GM18907 (cell line): ENCODE measurements at regions not wholly inside any gene's neighbourhood (a gene's known extent, or its start where the extent isn't known, plus 50 kb on each side); places are given as distances from the start of the nearest gene placed in this dataset.

Source experiments
- ATAC-seq: cut with Tn5 transposase; IDR thresholded peaks from one replicate; pipeline ENCODE4 v1.9.1; 2021; ENCODE audit warnings: mild to moderate bottlenecking, moderate library complexity; ENCODE audit not compliant: unreplicated experiment

GRCh38 chr7:131745390-131746248 is 189.2 kb upstream of the PODXL start:
- ATAC-seq = no peak

DNA sequence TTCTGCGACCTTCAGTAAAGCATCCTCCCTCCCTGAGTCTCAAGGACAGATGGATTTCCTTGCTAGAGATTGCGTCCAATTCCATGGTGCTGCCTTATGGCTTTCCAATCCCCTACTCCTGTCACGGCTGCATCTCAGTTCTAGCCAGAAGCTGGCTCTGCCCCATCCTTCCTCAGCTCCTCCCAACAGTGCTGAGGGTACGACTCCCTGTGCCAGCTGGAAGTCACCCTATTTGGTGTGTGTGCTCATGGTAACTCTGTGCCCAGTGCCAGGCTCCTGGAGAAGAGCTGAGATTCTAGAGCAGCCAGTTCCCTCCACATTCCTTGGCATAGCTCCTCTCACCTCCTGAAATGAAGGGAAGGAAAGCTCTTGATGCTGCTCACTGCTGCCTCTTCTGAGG is 185.0 kb upstream of the PODXL start:
- ATAC-seq = no peak

- no peak for ATAC-seq
Observed at GRCh38 chr7:131737746-131738465, 181.5 kb upstream of the PODXL start.

- ATAC-seq = no peak
Observed at GRCh38 chr7:131735101-131735500, 178.7 kb upstream of the PODXL start.

DNA sequence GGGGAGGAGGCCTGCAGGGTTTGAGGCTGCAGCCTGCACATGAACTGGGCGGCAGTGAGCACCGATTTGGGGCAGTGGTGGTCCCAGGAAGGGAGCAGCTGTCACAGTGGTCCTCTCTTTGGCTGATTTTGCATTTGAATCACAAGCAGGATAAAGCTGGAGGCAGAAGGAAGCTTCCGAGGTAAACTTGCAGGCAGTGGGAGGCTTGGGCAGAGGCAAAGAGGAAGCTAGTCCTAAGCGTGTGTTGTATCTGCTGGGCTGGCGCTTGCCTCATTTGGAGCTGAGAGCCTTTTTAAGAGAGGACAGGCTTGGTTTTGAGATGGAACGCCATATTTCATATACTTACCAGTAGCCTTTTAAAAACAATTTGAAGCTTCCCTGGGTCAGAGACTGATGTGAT is 177.2 kb upstream of the PODXL start:
- no peak for ATAC-seq

DNA sequence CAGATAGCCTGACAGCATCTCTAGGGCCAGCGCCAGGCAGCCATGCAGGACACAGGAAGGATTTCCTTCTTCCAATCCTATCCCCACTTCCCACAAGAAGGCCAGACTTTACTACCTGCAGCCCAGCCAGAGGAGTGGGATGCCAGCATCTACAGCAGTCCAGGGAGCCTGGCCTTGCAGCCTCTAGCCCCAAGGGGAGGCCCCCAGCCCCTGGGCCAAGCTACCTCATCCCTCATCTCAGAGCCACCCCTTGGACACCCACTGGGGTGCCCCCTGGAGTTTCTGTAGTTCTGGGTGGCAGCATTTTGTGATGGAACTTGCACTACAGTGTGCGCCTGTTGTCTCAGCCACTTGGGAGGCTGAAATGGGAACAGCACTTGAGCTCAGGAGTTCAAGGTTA is 170.8 kb upstream of the PODXL start:
- ATAC-seq = no peak

- no peak for ATAC-seq
Observed at GRCh38 chr7:131726686-131727085, 170.3 kb upstream of the PODXL start.

DNA sequence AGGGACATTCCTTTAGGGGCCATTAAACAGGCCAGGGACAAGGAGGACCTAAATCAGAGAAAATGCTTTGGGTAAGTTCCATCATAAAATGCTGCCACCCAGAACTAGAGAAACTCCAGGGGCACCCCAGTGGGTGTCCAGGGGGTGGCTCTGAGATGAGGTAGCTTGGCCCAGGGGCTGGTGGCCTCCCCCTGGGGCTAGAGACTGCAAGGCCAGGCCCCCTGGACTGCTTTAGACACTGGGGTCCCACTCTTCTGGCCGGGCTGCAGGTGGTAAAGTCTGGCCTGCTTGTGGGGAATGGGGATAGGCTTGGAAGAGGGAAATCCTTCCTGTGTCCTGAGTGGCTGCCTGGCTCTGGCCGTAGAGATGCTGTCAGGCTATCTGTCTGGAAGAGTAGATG is 169.6 kb upstream of the PODXL start:
- no peak for ATAC-seq

- no peak for ATAC-seq
Observed at GRCh38 chr7:131724776-131725345, 168.4 kb upstream of the PODXL start.

DNA sequence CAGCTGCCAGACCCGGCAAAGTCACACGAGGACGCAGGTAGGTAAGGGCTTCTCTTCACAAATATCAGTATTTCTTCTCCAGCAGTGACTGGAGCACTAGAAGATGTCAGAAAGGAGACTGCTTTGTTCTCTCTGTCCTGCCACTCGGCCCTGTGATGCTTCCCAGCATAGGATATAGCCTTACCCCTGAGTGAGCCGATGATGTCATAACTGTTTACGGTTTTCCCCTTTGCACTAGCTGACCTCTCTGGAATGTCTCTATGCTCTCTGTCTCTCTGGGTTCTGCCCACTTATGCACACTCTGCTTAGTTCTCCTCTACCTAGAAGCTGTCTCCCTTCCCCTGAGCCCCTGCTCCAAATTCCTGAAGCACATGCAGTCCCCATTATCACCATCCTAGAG is 167.5 kb upstream of the PODXL start:
- no peak for ATAC-seq

DNA sequence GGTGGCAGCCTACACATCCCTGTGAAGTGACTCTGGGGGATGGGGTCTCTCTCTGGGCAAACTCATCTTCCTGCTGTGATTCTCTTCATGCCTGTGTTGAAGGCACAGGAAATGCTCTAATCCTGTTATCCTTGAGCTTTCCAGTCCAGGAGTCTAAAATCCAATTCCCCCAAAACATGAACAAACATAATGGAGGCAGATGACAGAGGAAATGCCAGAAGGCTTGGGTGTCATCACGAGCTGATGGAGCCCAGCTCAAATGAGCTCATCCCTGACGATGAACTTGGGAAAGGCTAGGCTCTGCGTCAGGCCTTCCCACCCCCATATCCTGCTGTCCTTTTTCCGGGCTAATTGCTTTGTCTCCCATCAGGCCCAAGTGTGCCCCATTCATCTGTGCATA is 165.9 kb upstream of the PODXL start:
- no peak for ATAC-seq

DNA sequence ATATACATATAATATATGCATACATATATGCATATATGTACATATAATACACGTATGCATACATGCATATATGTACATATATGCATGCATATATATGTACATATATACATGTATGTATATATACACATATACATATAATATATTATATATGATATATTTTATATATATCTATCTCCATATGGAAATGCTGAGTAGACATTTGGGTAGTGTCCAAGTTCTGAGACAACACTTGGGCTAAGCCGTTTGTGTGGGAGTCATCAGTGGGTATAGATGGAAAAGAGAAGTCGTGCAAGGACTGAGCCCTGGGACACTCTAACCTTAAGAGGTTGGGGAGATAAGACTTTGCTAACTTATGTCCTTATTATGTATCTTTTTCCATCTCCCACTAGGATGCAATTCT is 165.2 kb upstream of the PODXL start:
- ATAC-seq = no peak

GRCh38 chr7:131720703-131721102 is 164.3 kb upstream of the PODXL start:
- ATAC-seq = no peak

DNA sequence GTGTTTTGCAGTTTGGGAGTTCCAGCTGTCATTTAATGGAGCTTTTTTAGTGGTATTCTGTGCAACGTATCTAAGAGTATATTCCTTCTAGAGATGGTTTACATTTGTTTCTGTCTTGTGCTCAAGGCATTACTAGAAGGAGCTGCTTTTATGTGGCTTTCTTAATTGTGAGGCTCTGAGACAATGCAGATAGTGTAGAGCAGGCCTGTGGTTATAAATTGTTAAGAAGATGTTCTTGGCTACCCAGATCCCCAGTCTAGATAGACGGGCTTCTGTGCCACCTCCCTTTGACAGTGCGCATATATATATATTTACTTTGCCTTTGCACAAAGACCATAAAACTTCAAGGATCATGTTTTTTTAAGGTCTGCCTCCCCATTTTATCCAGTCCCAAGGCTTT is 160.8 kb upstream of the PODXL start:
- no peak for ATAC-seq

DNA sequence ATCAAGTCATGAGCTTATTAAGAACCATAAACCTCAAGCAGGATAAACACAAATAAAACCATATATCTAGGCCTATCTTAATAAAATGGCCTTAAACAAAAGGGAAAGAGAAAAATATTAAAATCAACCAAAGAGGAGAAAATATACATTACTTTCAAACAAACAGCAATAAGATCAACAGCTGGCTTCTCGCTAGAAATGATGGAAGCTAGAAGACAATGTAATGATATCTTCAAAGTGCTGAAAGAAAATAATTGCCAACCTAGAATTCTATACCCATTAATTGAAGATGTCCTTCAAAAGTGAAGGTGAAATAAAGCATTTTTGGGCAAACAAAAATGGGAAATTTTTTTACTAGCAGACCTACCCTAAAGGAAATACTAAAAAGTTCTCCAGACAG is 142.9 kb upstream of the PODXL start:
- ATAC-seq = no peak

- no peak for ATAC-seq
Observed at GRCh38 chr7:131692131-131692960, 135.9 kb upstream of the PODXL start.

GRCh38 chr7:131691454-131692130 is 135.2 kb upstream of the PODXL start:
- no peak for ATAC-seq

DNA sequence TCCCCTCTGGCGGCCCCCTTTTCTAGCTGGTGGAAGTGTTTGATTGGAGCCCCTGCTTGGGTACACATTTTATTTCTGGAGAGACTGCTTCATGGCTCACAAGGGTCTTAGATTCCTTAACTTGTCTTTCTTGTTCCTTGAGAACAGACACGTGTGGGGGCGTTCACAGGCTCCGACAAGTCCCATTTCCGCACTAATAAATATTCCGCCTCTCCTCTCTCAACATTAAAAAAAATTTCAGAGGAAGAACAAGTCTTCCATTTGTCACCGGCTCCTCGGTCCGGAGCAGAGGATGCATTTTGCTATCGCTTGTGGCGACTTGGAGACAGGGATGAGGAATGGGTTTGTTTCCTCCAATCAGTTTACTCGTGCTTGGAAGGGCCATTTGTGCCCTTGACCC is 134.0 kb upstream of the PODXL start:
- ATAC-seq = no peak

- no peak for ATAC-seq
Observed at GRCh38 chr7:131689662-131690234, 133.3 kb upstream of the PODXL start.
